ENCODE measurements at regions not wholly inside any gene's neighbourhood (a gene's known extent, or its start where the extent isn't known, plus 50 kb on each side); places are given as distances from the start of the nearest gene placed in this dataset.

DNA sequence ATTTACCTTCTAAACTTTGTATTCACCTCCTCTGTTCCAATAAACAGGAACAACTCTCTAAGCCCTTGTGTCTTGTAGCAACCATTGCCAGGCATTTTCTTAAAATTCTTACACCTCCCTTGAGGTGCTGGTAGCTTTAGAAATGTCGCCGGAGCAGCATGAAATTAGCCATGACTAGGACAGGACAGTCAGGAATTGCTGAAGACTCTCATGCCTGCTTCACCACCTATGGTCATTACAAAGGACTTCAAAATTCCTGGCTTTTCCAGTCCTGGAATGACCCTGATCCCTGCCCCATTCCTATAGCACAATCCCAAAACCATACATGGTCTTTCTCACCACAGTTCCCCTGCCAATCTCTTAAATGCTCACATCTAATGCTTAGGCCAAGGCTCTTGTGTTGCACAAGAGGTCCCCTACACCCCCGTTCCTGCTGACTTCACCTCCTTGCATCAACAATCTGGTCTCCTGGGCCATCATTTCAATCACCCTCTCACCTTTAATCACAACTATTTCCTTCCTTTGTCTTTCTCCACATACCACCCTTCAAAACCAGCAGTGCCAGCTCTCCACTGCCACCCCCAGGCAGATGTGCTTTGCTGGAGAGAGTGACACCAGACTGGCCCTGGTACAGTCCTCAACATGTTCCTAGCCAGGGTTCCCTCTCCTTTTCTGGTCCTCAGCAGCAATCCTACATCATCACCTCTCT, 113.2 kb upstream of the TJP1 start:
- no peak for DNase-seq
- H3K36me3 ChIP-seq, result no peaks in the 10 kb centered on the region
- H3K9me3 ChIP-seq, result no peaks in the 10 kb centered on the region
- TF ChIP-seq, protein P1, sequence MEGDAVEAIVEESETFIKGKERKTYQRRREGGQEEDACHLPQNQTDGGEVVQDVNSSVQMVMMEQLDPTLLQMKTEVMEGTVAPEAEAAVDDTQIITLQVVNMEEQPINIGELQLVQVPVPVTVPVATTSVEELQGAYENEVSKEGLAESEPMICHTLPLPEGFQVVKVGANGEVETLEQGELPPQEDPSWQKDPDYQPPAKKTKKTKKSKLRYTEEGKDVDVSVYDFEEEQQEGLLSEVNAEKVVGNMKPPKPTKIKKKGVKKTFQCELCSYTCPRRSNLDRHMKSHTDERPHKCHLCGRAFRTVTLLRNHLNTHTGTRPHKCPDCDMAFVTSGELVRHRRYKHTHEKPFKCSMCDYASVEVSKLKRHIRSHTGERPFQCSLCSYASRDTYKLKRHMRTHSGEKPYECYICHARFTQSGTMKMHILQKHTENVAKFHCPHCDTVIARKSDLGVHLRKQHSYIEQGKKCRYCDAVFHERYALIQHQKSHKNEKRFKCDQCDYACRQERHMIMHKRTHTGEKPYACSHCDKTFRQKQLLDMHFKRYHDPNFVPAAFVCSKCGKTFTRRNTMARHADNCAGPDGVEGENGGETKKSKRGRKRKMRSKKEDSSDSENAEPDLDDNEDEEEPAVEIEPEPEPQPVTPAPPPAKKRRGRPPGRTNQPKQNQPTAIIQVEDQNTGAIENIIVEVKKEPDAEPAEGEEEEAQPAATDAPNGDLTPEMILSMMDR (IDR thresholded peaks at IDR 0.05), result peak in 6 of 9 donors; percentile 19 to 56 (median 40)
- peak in 6 of 8 donors; percentile 53 to 80 (median 61) for ATAC-seq
- no peak overlapping the region for H3K27ac ChIP-seq
- WGBS, 2 donors, result 81 to 82% methylated on average over 3 of the region's 3 CpGs
- H3K4me1 ChIP-seq, result peaks cover 0 to 3% (median 0%) of the 10 kb centered on the region in 9 donors
- no peak overlapping the region for H3K4me3 ChIP-seq
- intact Hi-C loops (cut with DNase I), result loop anchor here in 2 of 10 donors (5.0 to 10.0 kb wide), 2 partner anchors 191 to 268 kb away; no protein-coding TSS in a partner anchor
- H3K27me3 ChIP-seq, result no peaks in the 10 kb centered on the region

DNA sequence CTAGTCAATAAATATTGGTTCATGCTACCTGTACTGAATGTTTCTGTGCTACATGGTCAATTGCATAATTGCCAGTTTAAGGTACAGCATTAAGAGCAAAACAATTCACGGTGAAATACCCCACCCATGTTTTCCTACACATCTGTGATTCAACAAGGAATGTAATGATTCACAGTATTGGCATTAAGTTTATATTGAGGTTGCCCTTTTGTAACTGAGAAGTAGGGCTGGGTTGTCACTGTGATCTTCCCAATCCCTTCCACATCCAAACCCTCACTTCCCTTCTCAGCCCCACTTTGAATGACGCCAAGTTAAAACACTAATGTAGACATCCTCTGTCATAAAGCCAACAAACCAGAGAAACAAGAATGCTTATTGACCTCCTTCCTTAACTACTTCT, 112.0 kb upstream of the TJP1 start:
- intact Hi-C loops (cut with DNase I), result loop anchor here in 1 of 10 donors (10.0 kb wide), 1 partner anchor 189 kb away; no protein-coding TSS in a partner anchor

DNA sequence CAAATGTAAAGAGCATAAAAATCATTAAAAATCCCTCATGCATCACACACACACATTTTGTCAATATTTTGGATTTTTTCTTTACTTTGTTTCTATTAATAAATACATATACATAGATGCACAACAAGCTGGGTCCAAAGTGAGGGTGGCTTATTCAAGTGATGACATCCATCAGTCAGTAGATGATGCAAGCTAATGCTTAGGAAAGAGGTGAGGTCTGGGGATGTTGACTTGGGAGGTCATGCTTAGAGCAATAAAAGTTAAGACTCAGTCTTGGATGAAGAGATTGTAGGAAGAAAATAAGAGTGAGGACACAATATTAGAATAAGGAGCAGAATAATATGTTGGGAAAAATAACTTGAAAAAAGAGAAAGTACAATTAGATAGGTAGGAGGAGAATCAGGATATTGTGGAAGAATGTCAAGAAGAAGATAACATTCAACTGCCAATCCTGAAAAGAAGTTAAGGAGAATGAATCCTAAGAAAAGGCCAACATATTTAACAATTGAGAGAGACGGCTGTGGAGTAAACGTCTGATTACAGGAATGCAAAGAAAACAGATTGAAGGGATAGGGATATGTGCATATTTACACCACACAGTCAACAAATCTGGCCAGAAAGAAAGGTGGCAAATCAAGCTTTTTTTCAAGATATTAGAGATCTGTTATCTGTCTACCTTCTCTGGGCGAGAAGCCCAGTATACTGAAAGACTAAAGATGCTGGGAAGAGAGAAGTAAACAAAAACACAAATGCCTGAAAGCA, 111.0 kb upstream of the TJP1 start:
- intact Hi-C loops (cut with DNase I), result loop anchor here in 1 of 10 donors (10.0 kb wide), 1 partner anchor 188 kb away; no protein-coding TSS in a partner anchor
- DNase-seq (no peak), ATAC-seq (no peak)

More for the DNA sequence above, 112.0 kb upstream of the TJP1 start:
- DNase-seq (no peak), ATAC-seq (no peak)
- TF ChIP-seq, protein P1 (IDR thresholded peaks at IDR 0.05), result no peak
- H3K4me3 ChIP-seq, result no peak overlapping the region
- H3K9me3 ChIP-seq, result no peaks in the 10 kb centered on the region
- H3K27me3 ChIP-seq, result no peaks in the 10 kb centered on the region
- no peak overlapping the region for H3K27ac ChIP-seq
- WGBS, 2 donors, result 69 to 75% methylated on average over 2 of the region's 2 CpGs
- no peaks in the 10 kb centered on the region for H3K36me3 ChIP-seq
- H3K4me1 ChIP-seq, result peaks cover 0 to 3% (median 0%) of the 10 kb centered on the region in 9 donors

DNA sequence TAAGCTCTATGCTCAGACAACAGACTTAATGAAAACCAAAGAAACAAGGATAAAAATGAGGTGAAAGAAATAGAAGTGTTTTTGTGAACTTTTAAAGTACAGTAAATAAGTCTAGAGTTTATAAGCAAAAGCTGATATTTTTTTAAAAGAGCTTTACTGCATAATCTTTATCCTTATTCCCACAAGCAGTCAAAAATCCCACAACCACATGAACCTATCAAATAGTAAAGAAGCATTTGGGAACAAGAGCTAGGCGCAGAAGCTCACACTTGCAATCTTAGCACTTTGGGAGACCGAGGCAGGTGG, 103.8 kb upstream of the TJP1 start:
- TF ChIP-seq, protein P1 (IDR thresholded peaks at IDR 0.05), result peak in 1 of 9 donors; percentile 18
- Histone ChIP-seq H3K27ac (no peak overlapping the region), H3K4me1 (peaks cover 8 to 25% (median 17%) of the 10 kb centered on the region in 9 donors), H3K9me3 (no peaks in the 10 kb centered on the region), H3K27me3 (no peaks in the 10 kb centered on the region), H3K36me3 (no peaks in the 10 kb centered on the region), H3K4me3 (no peak overlapping the region)
- intact Hi-C loops (cut with DNase I), result loop anchor here in 9 of 10 donors (1.0 to 10.0 kb wide), 9 partner anchors 51 to 259 kb away; partner anchors contain the start of gene TJP1 (in 5 of the 9)
- no peak for ATAC-seq
- WGBS, 2 donors, result 80 to 86% methylated on average over 2 of the region's 2 CpGs
- DNase-seq, result no peak

More for the DNA sequence above, 111.0 kb upstream of the TJP1 start:
- H3K4me1 ChIP-seq, result peaks cover 0 to 3% (median 0%) of the 10 kb centered on the region in 9 donors
- no peak overlapping the region for H3K4me3 ChIP-seq
- H3K9me3 ChIP-seq, result no peaks in the 10 kb centered on the region
- 65 to 77% methylated on average over 3 of the region's 3 CpGs for WGBS, 2 donors
- H3K27ac ChIP-seq, result no peak overlapping the region
- H3K36me3 ChIP-seq, result no peaks in the 10 kb centered on the region
- H3K27me3 ChIP-seq, result no peaks in the 10 kb centered on the region
- TF ChIP-seq, protein P1 (IDR thresholded peaks at IDR 0.05), result no peak
